PC-3 (cell line): ENCODE measurements at regions not wholly inside any gene's neighbourhood (a gene's known extent, or its start where the extent isn't known, plus 50 kb on each side); places are given as distances from the start of the nearest gene placed in this dataset.

Experiments
- CTCF ChIP-seq: fragments of 300-600 bp; sonication (generic); conservative IDR thresholded peaks from 2 replicates; pipeline ENCODE4 v1.5.1; 2017; ENCODE audit warnings: antibody characterized with exemption, low read depth, mild to moderate bottlenecking, low read length
- EZH2 ChIP-seq: fragments of 300-600 bp; sonication (generic); IDR thresholded peaks from one replicate; pipeline ENCODE4 v1.6.1; 2017; ENCODE audit warnings: antibody characterized with exemption, mild to moderate bottlenecking, low read length; ENCODE audit not compliant: unreplicated experiment
- EZH2phosphoT487 ChIP-seq: fragments of 300-600 bp; sonication (generic); IDR thresholded peaks from 2 replicates; pipeline ENCODE4 v1.6.1; 2018; ENCODE audit warnings: mild to moderate bottlenecking, antibody characterized with exemption, low read length, borderline replicate concordance

GRCh38 chr2:235432741-235433520 is 60.9 kb upstream of the AGAP1 start:
- no peak for TF ChIP-seq CTCF
- no peak for TF ChIP-seq EZH2
- TF ChIP-seq EZH2phosphoT487: no peak
